A549 (cell line): ENCODE measurements at regions not wholly inside any gene's neighbourhood (a gene's known extent, or its start where the extent isn't known, plus 50 kb on each side); places are given as distances from the start of the nearest gene placed in this dataset.

Experiments used
- ATAC-seq, 2 experiments: fragments of 200-7000 bp in 1 of 2; fragments of >200 bp in 1 of 2; cut with Nextera tagmentation in 1 of 2; cut with Tn5 transposase in 1 of 2; 3 replicates each; pipeline versions ENCODE4 v1.8.0 to v1.9.1; 2018 to 2020; ENCODE audit warnings: mild to moderate bottlenecking in 1 of 2, moderate library complexity in 1 of 2
- CTCF ChIA-PET: fragments of 300-600 bp; sonication (Branson Sonifier 250); formaldehyde crosslinking; extraction: SDS; loops from one replicate; lab custom pipeline; 2021; ENCODE audit warnings: antibody characterized with exemption, inconsistent platforms; lab: Yijun Ruan, JAX
- POLR2A ChIA-PET: fragments of 350-600 bp; formaldehyde crosslinking; extraction: SDS; loops from one replicate; lab custom pipeline; 2021; ENCODE audit warnings: antibody characterized with exemption, inconsistent platforms; lab: Yijun Ruan, JAX
- DNase-seq, 2 experiments: peaks; one replicate each; pipeline versions ENCODE4 v3.0.0 to v3.0.0-alpha.2; 2011 to 2016; ENCODE audit warnings: low read depth in 1 of 2, low spot score in 1 of 2
- FAIRE-seq: peaks from 2 replicates; lab custom pipeline; 2011; peaks lifted over from hg19 to GRCh38; lab: Jason Lieb, UNC
- H3K27ac ChIP-seq, 2 experiments: fragments of >200 bp; sonication (Bioruptor Twin); formaldehyde crosslinking; 3 replicates each; pipeline ENCODE4 v1.5.1; 2016 to 2017
- H3K4me1 ChIP-seq: fragments of >200 bp; sonication (Bioruptor Twin); formaldehyde crosslinking; 3 replicates; pipeline ENCODE4 v1.6.1; 2016
- H3K4me2 ChIP-seq: fragments of >200 bp; sonication (Bioruptor Twin); formaldehyde crosslinking; 3 replicates; pipeline ENCODE4 v1.6.1; 2016
- H3K4me3 ChIP-seq: fragments of >200 bp; sonication (Bioruptor Twin); formaldehyde crosslinking; 3 replicates; pipeline ENCODE4 v1.5.1; 2016
- H3K9me3 ChIP-seq: fragments of >200 bp; sonication (Bioruptor Twin); formaldehyde crosslinking; 3 replicates; pipeline ENCODE4 v1.6.1; 2016
- CEBPB ChIP-seq, 2 experiments: fragments of >200 bp in 1 of 2; sonication (Bioruptor Twin) in 1 of 2; formaldehyde crosslinking in 1 of 2; IDR thresholded peaks; 2 replicates each; pipeline ENCODE4 v1.6.1; 2012 to 2016
- EHF ChIP-seq: fragments of 250-450 bp; sonication (Bioruptor Pico); IDR thresholded peaks from 2 replicates; pipeline ENCODE4 v1.5.0; 2020; ENCODE audit warnings: mild to moderate bottlenecking
- FOXS1 ChIP-seq: fragments of 250-450 bp; sonication (Bioruptor Pico); IDR thresholded peaks from 2 replicates; pipeline ENCODE4 v1.5.0; 2020; ENCODE audit warnings: mild to moderate bottlenecking, moderate library complexity
- GATA3 ChIP-seq: IDR thresholded peaks from 2 replicates; pipeline ENCODE4 v1.6.1; 2012; ENCODE audit warnings: borderline replicate concordance
- HOXB5 ChIP-seq: fragments of 250-450 bp; sonication (Bioruptor Pico); IDR thresholded peaks from 2 replicates; pipeline ENCODE4 v1.5.0; 2020; ENCODE audit warnings: mild to moderate bottlenecking, moderate library complexity
- JUN ChIP-seq, 2 experiments: fragments of >200 bp; sonication (Bioruptor Twin); formaldehyde crosslinking; IDR thresholded peaks; 2 replicates in 1 of 2; 3 replicates in 1 of 2; pipeline ENCODE4 v1.6.1; 2016 to 2017
- JUNB ChIP-seq: fragments of >200 bp; sonication (Bioruptor Twin); formaldehyde crosslinking; IDR thresholded peaks from 2 replicates; pipeline ENCODE4 v1.6.1; 2016
- KDM1A ChIP-seq: fragments of 200-600 bp; sonication (generic); IDR thresholded peaks from 2 replicates; pipeline ENCODE4 v1.6.1; 2016; ENCODE audit warnings: low read depth, mild to moderate bottlenecking
- KDM5A ChIP-seq: fragments of 200-600 bp; sonication (generic); IDR thresholded peaks from 2 replicates; pipeline ENCODE4 v1.6.1; 2016; ENCODE audit warnings: antibody characterized with exemption, mild to moderate bottlenecking
- NFE2L2 ChIP-seq: fragments of 150-350 bp; conservative IDR thresholded peaks from 2 replicates; pipeline ENCODE4 v1.6.1; 2014; ENCODE audit warnings: low read length
- RAD21 ChIP-seq, 2 experiments: fragments of >200 bp in 1 of 2; sonication (Bioruptor Twin) in 1 of 2; formaldehyde crosslinking in 1 of 2; IDR thresholded peaks in 1 of 2; conservative IDR thresholded peaks in 1 of 2; 2 replicates in 1 of 2; 3 replicates in 1 of 2; pipeline ENCODE4 v1.6.1; 2012 to 2018; ENCODE audit warnings: inconsistent platforms in 1 of 2
- RARB ChIP-seq: fragments of 250-450 bp; sonication (Bioruptor Pico); IDR thresholded peaks from 2 replicates; pipeline ENCODE4 v1.8.0; 2021; ENCODE audit warnings: mild to moderate bottlenecking, moderate library complexity
- SREBF2 ChIP-seq: fragments of 450-650 bp; IDR thresholded peaks from 2 replicates; pipeline ENCODE4 v1.6.1; 2014; ENCODE audit warnings: mild to moderate bottlenecking, moderate library complexity
- TFCP2L1 ChIP-seq: fragments of 250-450 bp; sonication (Bioruptor Pico); IDR thresholded peaks from 2 replicates; pipeline ENCODE4 v1.5.0; 2021; ENCODE audit warnings: mild to moderate bottlenecking
- TP53 ChIP-seq: fragments of 250-450 bp; sonication (Bioruptor Pico); IDR thresholded peaks from 2 replicates; pipeline ENCODE4 v1.5.0; 2021; ENCODE audit warnings: mild to moderate bottlenecking, moderate library complexity
- ZFP36 ChIP-seq: fragments of 450-650 bp; IDR thresholded peaks from 2 replicates; pipeline ENCODE4 v1.6.1; 2014; ENCODE audit warnings: borderline replicate concordance; ENCODE audit not compliant: partially characterized antibody
- ZNF302 ChIP-seq: fragments of 250-450 bp; sonication (Bioruptor Pico); IDR thresholded peaks from 2 replicates; pipeline ENCODE4 v1.9.0; 2021; ENCODE audit warnings: inconsistent platforms, mild to moderate bottlenecking, moderate library complexity
- WGBS: methylation state at CpG from one replicate; pipeline ENCODE4 v1.1.6; 2017; ENCODE audit errors: missing lambda C conversion rate; 5-methylcytosine and 5-hydroxymethylcytosine counted together
- TF ChIP-seq, protein P1 (sequence below): fragments of >200 bp; sonication (Bioruptor Twin); formaldehyde crosslinking; IDR thresholded peaks from 2 replicates; pipeline ENCODE4 v1.6.1; 2016
- TF ChIP-seq, protein P2 (sequence below): IDR thresholded peaks from 2 replicates; pipeline ENCODE4 v1.6.1; 2012
- TF ChIP-seq, protein P3 (sequence below): IDR thresholded peaks from 2 replicates; pipeline ENCODE4 v1.6.1; 2012; ENCODE audit warnings: low read depth, borderline replicate concordance

- Histone ChIP-seq H3K9me3 (no peaks in the 10 kb centered on the region), H3K4me1 (no peaks in the 10 kb centered on the region), H3K27ac (no peak overlapping the region), H3K4me3 (no peak overlapping the region), H3K4me2 (no peak overlapping the region)
- ATAC-seq: no peak
- POLR2A ChIA-PET: no interaction called here
- CTCF ChIA-PET: no interaction called here
- TF ChIP-seq, protein P1, sequence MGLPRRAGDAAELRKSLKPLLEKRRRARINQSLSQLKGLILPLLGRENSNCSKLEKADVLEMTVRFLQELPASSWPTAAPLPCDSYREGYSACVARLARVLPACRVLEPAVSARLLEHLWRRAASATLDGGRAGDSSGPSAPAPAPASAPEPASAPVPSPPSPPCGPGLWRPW: no peak
- TF ChIP-seq TFCP2L1 (CRISPR knock-in tag): no peak
- TF ChIP-seq GATA3: peak; percentile 23; the same call in 1 of the 2 replicates
- FAIRE-seq: no peak
- no peak for DNase-seq
- WGBS: 54% methylated on average over 6 of the region's 6 CpGs
Observed at GRCh38 chr17:5870231-5870953, 199.8 kb upstream of the WSCD1 start.

GRCh38 chr17:5871666-5872065 is 198.5 kb upstream of the WSCD1 start:
- 21% methylated on average over 10 of the region's 10 CpGs for WGBS
- Histone ChIP-seq H3K4me2 (no peak overlapping the region), H3K4me1 (no peaks in the 10 kb centered on the region), H3K4me3 (no peak overlapping the region), H3K9me3 (no peaks in the 10 kb centered on the region), H3K27ac (no peak overlapping the region)
- TF ChIP-seq HOXB5 (CRISPR knock-in tag) (no peak), TP53 (no peak), RAD21 (conservative IDR thresholded peaks at IDR 0.05 in 1 of 2, IDR thresholded peaks at IDR 0.05 in 1 of 2) (no peak), EHF (CRISPR knock-in tag) (no peak), RARB (CRISPR knock-in tag) (no peak), SREBF2 (no peak), CEBPB (IDR thresholded peaks at IDR 0.05) (no peak), ZFP36 (no peak)
- TF ChIP-seq, protein P2, sequence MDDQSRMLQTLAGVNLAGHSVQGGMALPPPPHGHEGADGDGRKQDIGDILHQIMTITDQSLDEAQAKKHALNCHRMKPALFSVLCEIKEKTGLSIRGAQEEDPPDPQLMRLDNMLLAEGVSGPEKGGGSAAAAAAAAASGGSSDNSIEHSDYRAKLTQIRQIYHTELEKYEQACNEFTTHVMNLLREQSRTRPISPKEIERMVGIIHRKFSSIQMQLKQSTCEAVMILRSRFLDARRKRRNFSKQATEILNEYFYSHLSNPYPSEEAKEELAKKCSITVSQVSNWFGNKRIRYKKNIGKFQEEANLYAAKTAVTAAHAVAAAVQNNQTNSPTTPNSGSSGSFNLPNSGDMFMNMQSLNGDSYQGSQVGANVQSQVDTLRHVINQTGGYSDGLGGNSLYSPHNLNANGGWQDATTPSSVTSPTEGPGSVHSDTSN: no peak
- POLR2A ChIA-PET: no interaction called here
- DNase-seq (no peak), ATAC-seq (no peak), FAIRE-seq (no peak)
- CTCF ChIA-PET: interaction anchor here (0.5 to 1.2 kb wide), 2 partner anchors 45 to 57 kb away, joined by 3 read pairs; no protein-coding TSS in a partner anchor

- no peak overlapping the region for H3K27ac ChIP-seq
- DNase-seq (no peak), ATAC-seq (no peak), FAIRE-seq (no peak)
- H3K9me3 ChIP-seq: no peaks in the 10 kb centered on the region
- WGBS: 33% methylated on average over 9 of the region's 9 CpGs
- POLR2A ChIA-PET: no interaction called here
- no peak overlapping the region for H3K4me2 ChIP-seq
- TF ChIP-seq JUNB (no peak), ZNF302 (CRISPR knock-in tag) (no peak), HOXB5 (CRISPR knock-in tag) (no peak), FOXS1 (CRISPR knock-in tag) (no peak), EHF (CRISPR knock-in tag) (no peak)
- TF ChIP-seq, protein P3, sequence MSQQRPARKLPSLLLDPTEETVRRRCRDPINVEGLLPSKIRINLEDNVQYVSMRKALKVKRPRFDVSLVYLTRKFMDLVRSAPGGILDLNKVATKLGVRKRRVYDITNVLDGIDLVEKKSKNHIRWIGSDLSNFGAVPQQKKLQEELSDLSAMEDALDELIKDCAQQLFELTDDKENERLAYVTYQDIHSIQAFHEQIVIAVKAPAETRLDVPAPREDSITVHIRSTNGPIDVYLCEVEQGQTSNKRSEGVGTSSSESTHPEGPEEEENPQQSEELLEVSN: no peak
- H3K4me1 ChIP-seq: no peaks in the 10 kb centered on the region
- H3K4me3 ChIP-seq: no peak overlapping the region
- CTCF ChIA-PET: interaction anchor here (0.5 kb wide), 1 partner anchor 228 kb away, joined by 5 read pairs; no protein-coding TSS in a partner anchor
Observed at GRCh38 chr17:5872831-5873230, 197.3 kb upstream of the WSCD1 start.

DNA sequence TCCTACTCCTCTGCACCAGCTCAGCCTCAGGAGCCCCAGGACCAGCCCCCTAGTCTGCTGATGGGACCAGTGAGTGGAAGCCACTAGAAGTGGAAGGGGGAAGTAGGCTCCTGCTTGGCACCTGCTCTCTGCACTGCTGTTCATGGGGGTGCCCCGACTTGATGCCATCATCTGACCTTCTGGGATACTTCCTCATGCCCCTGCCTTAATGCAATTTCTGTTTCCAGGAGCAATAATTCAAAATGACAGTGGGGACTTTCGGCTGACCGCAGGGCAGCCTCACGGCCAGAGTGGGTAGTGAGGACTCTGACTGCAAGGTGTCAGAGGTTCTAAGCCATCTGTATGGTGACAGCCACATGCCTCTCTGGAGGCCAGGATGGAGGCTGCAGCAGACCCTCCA is 196.4 kb upstream of the WSCD1 start:
- POLR2A ChIA-PET: no interaction called here
- Histone ChIP-seq H3K4me3 (no peak overlapping the region), H3K4me1 (no peaks in the 10 kb centered on the region), H3K4me2 (no peak overlapping the region), H3K9me3 (no peaks in the 10 kb centered on the region), H3K27ac (no peak overlapping the region)
- FAIRE-seq: no peak
- no peak for ATAC-seq
- CTCF ChIA-PET: no interaction called here
- no peak for DNase-seq
- 27% methylated on average over 2 of the region's 4 CpGs for WGBS
- no peak for TF ChIP-seq JUN (IDR thresholded peaks at IDR 0.05)
- no peak for TF ChIP-seq KDM1A
- TF ChIP-seq NFE2L2: no peak
- TF ChIP-seq EHF (CRISPR knock-in tag): no peak
- no peak for TF ChIP-seq KDM5A
- TF ChIP-seq, all 56 proteins: peak for 0
